HG03457 (cell line): ENCODE measurements at regions not wholly inside any gene's neighbourhood (a gene's known extent, or its start where the extent isn't known, plus 50 kb on each side); places are given as distances from the start of the nearest gene placed in this dataset.
"Not testable (repeated sequence)": the region's sequence is repeated elsewhere in the genome, so short reads cannot be mapped to it uniquely, and the experiment has no call there.

ENCODE experiments used
- ATAC-seq: cut with Tn5 transposase; IDR thresholded peaks from one replicate; pipeline ENCODE4 v1.9.1; 2021; ENCODE audit warnings: moderate number of reproducible peaks; ENCODE audit not compliant: unreplicated experiment

DNA sequence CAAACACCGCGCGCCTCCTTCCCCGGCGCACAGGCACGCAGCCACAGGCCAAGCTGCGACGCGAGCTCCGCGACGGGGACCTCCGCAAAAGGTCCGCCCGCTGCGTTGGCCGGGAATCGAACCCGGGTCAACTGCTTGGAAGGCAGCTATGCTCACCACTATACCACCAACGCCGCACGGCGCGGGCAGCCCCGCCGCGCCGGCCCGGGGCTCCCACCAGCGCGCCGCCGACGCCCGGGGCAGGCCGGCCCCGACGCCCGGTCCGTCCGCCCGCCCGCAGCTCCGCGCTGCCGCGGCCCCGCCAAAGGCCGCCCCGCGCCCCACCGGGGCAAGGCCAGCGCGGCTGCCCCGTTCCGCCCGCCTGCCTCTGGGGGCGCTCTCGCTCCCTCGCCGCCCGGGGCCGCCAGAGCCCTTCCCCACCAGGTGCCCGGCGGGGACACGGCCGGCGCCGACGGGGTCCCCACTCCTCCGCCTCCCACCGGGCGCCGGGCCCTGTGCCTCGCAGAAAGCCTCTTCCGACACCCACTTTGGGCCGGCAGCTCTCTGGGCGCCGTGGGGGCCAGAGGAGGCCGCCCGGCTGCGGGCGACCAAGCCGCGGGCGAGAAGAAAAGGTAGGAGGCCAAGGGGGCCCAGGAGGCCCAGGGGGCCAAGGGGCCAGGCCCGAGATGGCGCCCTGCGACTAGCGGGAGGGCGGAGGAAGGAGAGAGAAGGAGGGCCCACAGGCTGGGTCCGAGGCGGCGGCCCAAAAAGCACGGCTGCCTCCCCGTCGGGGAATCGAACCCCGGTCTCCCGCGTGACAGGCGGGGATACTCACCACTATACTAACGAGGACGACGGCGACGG lies 50.2 kb upstream of the FCGR2A start:
- not testable (repeated sequence) for ATAC-seq

DNA sequence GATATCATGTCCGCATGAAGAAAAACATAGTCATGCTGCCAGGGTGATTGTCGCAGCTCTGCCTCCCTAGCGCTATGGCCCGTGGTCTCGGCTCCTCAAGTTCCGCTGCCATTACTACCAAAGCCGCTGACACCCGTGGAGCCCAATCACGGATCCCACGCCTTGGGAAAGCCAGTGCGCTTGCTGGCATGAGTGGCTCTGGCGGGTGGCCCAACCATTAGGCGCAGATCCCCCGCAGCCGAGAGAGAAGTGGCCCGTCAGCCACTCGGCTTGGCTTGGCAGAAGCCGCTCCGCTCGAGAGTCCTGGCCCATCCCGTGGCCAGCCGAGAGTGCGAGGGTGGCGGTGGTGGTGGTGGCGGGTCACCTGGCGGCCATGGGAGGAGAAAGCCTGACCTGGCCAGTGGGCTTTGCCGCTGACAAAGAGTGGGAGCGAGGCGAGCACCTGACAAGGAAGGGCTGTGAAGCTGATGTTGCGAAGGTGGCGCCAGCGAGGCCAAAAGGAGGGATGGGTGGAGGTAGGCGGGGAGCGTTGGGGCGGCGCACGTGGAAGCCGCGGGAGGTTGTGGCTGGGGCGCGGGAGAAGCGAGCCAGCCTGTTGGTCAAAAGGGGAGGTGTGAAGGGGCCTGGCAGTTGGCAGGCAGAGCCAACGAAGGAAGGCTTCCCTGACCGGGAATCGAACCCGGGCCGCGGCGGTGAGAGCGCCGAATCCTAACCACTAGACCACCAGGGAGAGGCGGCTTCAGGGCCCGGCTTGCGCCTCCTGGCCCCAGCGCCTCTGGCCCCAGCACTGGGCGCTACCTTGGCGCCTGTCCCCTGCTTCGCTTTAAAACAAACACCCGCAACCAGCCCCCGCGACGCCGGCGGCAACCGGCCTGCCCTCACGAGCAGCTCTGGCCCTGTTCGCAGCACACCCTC lies 51.0 kb upstream of the FCGR2A start:
- ATAC-seq = peak; percentile 61

DNA sequence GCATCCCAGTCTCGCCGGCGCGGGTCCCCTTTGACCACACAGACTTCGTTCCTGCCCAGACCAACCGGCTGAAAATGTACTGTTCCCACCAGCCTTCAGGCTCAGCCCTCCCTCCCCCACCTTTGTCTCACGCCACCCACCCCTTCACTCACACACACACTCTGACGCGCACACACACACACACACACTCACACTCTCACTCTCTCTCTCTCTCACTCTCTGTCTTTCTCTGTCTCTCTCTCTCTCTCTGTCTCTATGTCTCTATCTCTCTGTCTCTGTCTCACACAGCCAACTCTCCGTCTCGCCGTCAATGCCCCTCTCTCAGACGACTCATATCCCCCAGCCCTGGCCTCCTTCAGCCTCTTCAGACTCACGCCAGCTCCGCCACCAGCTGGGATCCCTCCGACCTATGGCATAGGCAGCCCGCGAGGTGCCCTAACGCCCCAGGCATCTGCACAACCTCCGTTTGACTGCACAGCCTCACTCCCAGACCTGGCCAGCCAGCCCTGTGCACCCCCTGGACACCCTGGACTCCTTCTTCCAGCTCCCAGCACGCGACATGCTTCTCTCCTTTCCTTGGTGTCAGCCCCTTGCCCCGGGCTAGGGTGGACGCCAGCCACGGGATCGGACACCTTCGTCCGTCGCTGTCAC lies 53.4 kb upstream of the FCGR2A start:
- ATAC-seq = not testable (repeated sequence)

DNA sequence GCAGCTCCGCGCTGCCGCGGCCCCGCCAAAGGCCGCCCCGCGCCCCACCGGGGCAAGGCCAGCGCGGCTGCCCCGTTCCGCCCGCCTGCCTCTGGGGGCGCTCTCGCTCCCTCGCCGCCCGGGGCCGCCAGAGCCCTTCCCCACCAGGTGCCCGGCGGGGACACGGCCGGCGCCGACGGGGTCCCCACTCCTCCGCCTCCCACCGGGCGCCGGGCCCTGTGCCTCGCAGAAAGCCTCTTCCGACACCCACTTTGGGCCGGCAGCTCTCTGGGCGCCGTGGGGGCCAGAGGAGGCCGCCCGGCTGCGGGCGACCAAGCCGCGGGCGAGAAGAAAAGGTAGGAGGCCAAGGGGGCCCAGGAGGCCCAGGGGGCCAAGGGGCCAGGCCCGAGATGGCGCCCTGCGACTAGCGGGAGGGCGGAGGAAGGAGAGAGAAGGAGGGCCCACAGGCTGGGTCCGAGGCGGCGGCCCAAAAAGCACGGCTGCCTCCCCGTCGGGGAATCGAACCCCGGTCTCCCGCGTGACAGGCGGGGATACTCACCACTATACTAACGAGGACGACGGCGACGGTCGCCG lies 57.4 kb upstream of the FCGR2A start:
- ATAC-seq = not testable (repeated sequence)

DNA sequence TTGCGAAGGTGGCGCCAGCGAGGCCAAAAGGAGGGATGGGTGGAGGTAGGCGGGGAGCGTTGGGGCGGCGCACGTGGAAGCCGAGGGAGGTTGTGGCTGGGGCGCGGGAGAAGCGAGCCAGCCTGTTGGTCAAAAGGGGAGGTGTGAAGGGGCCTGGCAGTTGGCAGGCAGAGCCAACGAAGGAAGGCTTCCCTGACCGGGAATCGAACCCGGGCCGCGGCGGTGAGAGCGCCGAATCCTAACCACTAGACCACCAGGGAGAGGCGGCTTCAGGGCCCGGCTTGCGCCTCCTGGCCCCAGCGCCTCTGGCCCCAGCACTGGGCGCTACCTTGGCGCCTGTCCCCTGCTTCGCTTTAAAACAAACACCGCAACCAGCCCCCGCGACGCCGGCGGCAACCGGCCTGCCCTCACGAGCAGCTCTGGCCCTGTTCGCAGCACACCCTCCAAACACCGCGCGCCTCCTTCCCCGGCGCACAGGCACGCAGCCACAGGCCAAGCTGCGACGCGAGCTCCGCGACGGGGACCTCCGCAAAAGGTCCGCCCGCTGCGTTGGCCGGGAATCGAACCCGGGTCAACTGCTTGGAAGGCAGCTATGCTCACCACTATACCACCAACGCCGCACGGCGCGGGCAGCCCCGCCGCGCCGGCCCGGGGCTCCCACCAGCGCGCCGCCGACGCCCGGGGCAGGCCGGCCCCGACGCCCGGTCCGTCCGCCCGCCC lies 58.1 kb upstream of the FCGR2A start:
- ATAC-seq = peak; percentile 36

DNA sequence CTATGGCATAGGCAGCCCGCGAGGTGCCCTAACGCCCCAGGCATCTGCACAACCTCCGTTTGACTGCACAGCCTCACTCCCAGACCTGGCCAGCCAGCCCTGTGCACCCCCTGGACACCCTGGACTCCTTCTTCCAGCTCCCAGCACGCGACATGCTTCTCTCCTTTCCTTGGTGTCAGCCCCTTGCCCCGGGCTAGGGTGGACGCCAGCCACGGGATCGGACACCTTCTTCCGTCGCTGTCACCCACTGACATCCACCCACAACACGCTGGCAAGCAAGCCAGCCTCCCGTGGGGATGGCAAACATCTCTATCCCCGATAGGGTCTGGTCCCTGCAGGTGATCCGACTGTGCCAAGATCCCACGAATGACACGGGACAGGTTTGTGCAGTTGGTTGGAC lies 60.5 kb upstream of the FCGR2A start:
- not testable (repeated sequence) for ATAC-seq

DNA sequence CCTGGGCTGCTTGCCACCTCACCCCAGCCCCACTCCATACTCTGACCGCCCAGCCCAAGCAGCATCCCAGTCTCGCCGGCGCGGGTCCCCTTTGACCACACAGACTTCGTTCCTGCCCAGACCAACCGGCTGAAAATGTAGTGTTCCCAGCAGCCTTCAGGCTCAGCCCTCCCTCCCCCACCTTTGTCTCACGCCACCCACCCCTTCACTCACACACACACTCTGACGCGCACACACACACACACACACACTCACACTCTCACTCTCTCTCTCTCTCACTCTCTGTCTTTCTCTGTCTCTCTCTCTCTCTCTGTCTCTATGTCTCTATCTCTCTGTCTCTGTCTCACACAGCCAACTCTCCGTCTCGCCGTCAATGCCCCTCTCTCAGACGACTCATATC lies 61.0 kb upstream of the FCGR2A start:
- not testable (repeated sequence) for ATAC-seq

DNA sequence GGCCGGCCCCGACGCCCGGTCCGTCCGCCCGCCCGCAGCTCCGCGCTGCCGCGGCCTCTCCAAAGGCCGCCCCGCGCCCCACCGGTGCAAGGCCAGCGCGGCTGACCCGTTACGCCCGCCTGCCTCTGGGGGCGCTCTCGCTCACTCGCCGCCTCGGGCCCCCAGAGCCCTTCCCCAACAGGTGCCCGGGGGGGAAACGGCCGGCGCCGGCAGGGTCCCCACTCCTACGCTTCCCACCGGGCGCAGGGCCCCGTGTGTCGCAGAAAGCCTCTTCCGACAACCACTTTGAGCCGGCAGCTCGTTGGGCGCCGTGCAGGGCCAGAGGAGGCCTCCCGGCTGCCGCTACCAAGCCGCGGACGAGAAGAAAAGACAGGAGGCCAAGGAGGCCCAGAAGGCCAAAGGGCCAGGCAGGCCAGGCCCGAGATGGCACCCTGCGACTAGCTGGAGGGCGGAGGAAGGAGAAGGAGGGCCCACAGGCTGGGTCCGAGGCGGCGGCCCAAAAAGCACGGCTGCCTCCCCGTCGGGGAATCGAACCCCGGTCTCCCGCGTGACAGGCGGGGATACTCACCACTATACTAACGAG lies 64.9 kb upstream of the FCGR2A start:
- ATAC-seq = no peak

DNA sequence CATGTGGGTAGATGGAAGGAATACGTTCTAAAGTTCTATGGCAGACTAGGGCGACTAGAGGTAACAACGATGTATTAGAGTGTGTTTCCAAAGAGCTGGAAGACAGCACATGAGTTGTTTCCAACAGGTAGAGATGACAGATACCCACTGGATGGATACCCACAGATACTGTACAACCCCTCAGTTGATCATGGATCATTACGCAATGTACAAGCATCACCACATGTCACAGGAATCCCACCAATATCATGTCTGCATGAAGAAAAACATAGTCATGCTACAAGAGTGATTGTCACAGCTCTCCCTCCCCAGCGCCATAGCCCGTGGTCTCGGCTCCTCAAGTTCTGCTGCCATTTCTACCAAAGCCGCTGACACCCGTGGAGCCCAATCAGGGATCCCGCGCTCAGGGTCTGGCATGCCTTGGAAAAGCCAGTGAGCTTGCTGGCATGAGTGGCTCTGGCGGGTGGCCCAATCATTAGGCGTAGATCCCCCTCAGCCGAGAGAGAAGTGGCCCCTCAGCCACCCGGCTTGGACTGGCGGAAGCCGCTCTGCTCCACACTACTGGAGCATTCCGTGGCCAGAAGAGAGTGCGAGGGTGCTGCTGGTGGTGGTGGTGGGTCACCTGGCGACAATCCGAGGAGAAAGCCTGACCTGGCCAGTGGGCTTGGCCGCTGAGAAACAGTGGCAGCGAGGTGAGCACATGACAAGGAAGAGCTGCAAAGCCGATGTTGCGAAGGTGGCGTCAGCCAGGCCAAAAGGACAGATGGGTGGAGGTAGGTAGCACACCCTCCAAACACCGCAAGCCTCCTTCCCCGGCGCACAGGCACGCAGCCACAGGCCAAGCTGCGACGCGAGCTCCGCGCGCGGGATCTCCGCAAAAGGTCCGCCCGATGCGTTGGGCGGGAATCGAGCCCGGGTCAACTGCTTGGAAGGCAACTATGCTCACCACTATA lies 65.7 kb upstream of the FCGR2A start:
- no peak for ATAC-seq

DNA sequence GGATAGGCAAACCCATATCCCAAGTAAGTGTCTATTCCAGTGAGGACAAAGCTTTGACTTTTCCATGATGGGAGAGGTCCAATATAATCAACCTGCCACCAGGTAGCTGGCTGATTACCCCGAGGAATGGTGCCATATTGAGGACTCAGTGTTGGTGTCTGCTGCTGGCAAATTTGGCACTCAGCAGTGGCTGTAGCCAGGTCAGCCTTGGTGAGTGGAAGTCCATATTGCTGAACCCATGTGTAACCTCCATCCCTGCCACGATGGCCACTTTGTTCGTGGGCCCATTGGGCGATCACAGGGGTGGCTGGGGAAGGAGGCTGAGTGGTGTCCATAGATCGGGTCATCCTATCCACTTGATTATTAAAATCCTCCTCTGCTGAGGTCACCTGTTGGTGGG lies 65.5 kb upstream of the CFAP126 start:
- ATAC-seq = not testable (repeated sequence)

DNA sequence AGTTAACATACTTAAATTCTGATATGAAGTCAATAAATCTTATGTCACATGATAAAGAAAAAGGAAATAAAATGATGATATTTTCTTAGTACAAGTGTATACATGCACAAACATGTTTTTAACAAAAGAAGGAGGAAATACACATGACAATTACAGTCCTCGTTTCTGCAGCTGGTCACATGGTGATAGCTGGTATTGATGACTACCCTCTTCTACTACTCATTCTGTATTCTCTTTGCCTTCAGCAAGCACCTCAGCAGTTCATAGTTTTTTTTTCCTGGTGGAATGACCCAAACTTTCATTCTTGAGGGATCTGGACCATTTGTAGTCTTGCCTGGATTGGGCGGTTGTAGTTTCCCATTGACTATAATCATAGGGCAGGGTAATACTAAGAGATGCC lies 64.4 kb upstream of the CFAP126 start:
- no peak for ATAC-seq

DNA sequence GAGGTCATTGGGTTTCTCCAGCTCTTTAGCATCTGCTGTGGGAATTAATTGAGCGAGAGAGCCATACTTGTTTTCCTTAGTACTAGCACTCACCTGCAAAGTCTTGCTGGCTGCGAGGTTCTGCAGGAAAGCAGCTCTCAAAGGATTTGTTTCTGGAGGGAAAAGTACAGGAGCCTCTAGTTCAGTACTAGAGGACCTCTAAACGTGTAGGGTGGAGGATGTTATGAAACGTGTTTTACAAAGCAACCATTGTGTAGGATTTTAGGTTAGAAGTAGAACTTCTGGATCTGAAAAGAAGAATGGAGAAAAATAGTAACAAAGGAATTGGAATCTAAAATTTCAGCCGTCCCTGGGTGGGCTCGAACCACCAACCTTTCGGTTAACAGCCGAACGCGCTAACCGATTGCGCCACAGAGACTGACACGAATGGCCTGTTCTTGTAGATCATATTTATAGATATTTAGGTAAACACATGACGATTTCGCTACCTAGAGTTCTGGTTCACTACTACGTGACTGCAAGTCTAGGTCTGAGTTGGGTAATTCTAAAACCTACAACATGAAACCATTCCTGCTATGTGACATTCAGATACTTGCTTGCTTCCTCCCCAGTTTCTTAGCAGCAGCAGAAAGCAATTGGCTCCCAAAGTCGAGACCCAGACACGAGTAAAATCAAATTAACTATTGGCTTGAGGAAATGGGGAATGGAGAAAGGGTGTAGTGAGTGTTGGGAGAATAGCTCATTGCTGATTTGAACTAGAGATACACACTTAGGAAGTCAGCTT lies 60.2 kb upstream of the CFAP126 start:
- no peak for ATAC-seq

DNA sequence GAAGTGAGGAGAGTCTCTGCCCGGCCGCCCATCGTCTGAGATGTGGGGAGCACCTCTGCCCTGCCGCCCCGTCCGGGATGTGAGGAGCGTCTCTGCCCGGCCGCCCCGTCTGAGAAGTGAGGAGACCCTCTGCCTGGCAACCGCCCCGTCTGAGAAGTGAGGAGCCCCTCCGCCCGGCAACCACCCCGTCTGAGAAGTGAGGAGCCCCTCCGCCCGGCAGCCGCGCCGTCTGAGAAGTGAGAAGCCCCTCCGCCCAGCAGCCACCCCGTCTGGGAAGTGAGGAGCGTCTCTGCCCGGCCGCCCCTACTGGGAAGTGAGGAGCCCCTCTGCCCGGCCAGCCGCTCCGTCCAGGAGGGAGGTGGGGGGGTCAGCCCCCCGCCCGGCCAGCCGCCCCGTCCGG lies 55.2 kb upstream of the CFAP126 start:
- not testable (repeated sequence) for ATAC-seq

DNA sequence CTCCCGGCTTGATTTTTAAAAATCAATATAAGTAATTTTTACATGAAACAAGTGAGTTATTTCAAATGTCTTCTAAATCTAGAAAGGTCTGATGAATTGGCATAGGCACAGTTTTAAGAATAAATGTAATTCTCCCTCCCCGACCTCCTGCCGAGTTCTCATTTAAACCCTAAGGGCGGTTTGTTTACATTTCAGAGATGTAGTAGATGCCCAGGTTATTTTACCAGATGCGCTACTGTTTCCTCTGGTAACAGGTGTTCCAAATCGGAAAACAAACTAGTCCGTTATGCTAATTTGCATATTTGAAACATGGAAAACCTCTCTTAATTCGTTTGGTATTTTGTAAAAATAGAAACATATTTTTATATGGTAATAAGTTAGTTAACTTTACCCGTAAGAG lies 53.8 kb upstream of the CFAP126 start:
- no peak for ATAC-seq

DNA sequence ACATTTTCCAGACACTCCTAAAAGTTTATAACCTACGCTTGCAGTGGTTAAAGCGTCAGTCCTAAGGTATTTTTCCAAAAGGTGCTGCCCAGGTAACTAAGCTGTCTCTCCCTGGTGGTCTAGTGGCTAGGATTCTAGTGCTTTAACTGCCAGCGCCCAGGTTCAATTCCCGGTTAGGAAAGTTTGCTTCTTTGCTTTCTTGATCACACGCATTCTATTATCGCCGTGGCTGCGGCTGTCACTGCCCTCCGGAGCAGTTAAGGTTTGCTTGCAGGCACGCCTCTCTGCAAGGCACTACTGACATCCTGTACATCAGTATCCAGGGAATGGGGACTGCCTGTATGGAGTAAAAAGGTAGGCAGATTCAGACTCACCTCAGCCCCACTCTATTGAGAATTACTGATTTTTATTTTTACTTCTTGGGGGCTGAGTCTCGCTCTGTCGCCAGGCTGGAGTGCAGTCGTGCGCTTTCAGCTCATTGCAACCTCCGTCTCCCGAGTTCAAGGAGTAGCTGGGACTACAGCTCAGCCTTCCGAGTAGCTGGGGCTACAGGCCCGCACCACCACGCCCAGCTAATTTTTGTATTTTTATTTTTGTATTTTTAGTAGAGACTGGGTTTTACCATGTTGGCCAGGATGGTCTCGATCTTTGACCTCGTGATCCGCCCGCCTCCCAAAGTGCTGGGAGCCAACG lies 53.2 kb upstream of the CFAP126 start:
- ATAC-seq = no peak

DNA sequence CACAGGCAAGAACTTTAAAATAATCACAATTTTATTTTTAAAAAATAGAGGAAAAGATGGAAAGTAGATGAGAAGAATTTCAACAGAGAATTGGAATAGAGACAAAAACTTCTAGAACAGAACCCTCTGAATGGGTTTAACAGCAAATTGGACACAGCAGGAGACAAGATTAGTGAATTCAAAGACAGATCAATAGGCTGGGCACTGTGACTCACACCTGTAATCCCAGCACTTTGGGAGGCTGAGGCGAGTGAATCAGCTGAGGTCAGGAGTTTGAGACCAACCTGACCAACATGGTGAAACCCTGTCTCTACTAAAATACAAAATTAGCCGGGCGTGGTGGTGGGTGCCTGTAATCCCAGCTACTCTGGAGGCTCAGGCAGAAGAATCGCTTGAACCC lies 49.9 kb upstream of the CFAP126 start:
- ATAC-seq = not testable (repeated sequence)
